GM19452 (cell line): ENCODE measurements at regions not wholly inside any gene's neighbourhood (a gene's known extent, or its start where the extent isn't known, plus 50 kb on each side); places are given as distances from the start of the nearest gene placed in this dataset.
"Not testable (repeated sequence)": the region's sequence is repeated elsewhere in the genome, so short reads cannot be mapped to it uniquely, and the experiment has no call there.

Source experiments
- ATAC-seq: cut with Tn5 transposase; IDR thresholded peaks from one replicate; pipeline ENCODE4 v1.9.1; 2021; ENCODE audit not compliant: unreplicated experiment

DNA sequence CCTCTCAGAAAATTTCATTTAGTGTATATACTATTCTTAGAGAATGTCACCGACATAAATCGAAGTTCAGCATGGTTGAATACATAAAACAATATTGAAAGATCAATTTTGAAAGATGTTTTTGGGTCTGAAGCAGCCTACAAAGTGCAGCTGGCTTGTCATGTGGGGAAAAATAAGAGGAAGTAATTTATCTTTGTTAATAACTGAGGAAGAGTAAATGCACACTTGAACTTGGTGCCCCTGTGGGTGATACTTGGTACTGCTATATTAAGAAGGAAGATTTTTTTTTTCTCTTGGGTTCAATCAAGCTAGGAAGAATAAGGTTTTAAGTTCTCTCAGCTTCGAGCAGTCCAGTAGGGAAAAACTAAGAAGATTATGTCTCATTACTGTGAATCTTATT is 661.3 kb downstream of the RPL10L start:
- ATAC-seq: no peak

DNA sequence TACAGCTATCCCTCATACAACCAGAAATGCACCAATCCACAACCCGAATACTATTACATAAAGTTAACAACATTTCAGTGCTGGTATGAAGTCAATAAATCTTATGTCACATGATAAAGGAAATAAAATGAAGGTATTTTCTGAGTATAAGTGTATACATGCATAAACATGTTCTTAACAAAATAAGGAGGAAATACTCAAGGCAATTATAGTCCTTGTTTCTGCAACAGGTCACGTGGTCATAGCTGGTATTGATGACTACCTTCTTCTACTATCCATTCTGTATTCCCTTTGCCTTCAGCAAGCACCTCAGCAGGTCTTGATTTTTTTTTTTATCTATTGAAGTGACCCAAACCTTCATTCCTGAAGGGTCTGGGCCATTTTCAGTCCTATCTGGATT is 675.6 kb downstream of the RPL10L start:
- no peak for ATAC-seq

DNA sequence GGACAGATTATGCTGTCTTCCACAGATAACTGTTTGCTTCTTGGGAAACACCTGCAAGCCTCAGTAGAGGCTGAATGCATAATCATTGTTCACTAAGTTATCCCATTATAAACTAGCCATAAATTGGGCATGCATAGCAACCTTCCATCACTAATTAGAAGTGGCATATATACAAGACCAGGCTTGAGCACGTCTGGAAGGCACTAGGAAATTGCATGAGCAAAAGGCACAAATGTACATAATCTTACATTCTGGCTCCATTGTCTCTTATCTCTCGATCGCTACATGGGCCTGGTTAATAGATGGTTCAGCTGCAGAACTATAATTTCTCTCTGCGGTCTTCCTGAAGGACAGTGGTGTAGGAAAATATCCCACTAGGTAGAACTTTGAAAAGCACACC is 679.2 kb downstream of the RPL10L start:
- ATAC-seq: no peak

DNA sequence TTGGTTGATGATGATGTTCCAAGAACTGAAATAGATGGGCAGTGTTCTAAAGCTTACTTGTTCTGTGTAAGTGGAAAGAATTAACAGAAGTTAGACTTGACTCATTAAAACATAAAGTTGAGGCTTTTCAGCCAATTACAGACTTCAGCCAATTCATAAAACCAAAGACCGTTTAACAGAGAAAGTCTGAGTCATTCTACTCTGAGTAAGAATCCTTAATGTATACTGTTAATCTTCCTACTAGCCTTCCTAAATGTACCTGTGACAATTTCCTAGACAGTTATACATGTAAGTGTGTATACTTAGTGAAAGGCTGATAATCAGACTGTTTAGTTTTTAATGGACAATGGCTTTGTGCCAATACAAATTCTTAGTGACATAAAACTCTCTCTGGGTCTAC is 681.0 kb downstream of the RPL10L start:
- no peak for ATAC-seq

DNA sequence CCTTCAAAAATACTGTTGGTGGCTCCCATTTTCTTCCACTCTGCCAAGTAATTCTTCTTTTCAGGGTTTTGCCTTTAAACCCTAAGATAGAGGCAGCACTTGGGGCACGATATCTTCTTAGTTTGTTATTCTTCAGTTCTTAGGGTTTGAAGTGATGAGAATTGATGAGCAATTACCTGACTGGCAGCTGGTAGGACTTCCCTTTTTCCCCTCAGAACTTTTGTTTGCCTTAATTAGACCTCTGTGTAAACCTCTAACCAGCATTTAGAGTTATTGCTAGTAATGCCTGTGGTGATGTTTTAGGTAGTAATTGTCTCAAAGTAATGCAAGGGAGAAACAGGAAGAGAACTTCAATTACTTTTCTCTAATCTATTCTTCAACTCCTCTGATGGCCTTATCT is 683.5 kb downstream of the RPL10L start:
- no peak for ATAC-seq

DNA sequence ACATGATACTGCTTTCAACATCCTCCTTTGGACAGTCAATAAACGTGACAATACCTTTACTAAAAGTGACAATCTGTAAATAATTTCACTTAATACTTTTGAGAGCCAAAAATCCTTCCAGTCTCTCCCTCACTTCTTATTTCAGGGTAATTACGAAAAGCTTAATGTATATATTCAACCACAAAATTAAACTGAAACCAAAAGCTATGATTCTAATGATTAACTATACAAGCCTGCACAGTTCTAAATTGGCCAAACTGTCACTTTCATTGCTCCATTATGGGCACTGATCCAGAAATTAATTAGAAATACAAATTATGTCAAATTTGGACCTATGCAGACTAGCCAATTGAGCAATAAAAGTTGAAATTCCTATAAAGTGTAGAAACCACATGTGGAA is 696.5 kb upstream of the MIS18BP1 start:
- no peak for ATAC-seq

DNA sequence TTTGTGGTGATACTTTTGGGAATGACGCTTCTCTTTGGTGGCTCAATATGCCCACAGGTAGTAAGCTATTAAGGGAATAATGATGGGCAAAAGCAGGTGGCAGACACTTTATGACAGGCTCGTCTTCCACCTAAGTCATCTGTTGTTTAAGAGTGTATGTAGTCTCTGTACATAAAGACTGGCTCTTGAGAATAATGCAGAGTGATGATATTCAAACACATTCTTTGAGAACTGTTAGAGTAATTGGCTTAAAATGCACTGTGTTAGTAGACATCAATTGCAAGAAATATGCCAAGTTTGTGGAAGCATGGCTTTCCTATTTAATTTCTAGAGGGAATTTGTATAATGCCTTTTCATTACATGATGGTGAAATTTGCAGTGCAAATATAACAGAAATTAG is 694.8 kb upstream of the MIS18BP1 start:
- ATAC-seq: no peak

DNA sequence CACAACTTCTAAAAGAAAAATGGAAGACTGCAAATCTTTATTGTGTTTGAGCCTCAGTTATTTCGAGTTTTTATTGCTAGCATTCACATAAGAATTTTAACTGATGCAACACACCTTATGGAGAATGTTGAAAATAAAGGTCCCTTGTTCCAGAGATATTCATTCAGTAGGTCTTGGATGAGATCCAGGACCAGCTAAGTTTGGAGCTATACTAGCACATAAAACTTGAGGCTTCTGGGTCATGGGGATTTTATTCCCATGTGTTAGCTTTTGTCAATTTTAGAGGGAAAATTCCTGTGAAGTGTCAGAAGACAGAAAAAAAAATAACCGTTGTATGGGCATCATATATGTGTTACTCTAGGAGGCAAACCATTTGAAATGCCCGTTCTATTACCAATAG is 693.2 kb upstream of the MIS18BP1 start:
- no peak for ATAC-seq

DNA sequence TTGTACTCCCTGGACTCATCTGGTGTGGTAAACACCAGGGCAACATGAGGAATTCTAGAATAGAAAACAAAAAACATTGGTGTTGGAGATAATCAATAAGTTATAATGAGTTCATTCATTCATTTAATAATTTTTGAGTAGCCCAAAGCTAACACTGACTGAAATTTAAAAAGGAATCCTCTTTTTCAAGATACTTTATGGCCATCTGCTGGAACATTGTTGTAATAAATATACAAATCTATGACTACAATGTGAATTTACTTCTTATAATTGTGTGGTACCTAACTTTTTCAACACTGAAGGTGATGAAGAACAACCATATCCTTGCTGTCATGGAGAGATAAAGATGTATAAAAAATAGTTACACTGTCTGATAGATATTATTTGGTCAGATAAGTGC is 687.3 kb upstream of the MIS18BP1 start:
- no peak for ATAC-seq

DNA sequence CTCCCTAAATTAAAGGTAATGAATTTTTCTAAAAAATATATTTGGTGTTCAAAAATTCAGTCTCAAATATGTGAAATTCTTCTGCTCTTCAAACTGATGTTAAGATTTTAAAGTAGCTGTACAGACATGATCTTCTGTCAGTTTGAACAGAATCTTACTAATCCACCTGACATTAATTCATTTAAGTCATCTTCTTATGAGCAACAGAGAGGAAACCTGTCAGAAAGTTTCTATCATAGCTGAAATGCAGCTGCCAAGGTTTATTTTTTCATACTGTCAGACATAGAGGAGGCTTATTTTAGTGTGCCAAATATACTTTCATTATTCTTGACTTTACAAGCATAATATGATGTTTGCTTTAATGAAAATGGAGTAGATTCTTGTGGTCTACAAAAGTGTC is 686.6 kb upstream of the MIS18BP1 start:
- no peak for ATAC-seq

DNA sequence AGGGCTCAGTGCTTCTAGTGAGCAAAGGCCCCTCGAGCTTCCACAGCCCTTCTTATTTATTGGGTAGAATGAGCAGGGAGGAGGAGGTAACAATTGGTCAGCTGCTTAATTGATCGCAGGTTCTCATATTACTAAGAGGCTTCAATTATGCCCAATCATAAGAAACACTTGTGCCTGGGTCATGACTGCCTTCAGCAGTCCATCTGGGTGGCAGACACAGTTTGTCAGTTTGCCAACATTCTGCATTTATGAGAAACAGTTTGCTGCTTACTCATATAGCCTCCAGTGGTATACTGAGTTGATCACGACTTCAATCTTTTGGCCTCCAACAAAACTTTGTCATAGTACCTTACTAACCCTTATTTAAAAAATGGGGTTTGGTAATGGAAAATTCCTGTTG is 667.0 kb upstream of the MIS18BP1 start:
- not testable (repeated sequence) for ATAC-seq

DNA sequence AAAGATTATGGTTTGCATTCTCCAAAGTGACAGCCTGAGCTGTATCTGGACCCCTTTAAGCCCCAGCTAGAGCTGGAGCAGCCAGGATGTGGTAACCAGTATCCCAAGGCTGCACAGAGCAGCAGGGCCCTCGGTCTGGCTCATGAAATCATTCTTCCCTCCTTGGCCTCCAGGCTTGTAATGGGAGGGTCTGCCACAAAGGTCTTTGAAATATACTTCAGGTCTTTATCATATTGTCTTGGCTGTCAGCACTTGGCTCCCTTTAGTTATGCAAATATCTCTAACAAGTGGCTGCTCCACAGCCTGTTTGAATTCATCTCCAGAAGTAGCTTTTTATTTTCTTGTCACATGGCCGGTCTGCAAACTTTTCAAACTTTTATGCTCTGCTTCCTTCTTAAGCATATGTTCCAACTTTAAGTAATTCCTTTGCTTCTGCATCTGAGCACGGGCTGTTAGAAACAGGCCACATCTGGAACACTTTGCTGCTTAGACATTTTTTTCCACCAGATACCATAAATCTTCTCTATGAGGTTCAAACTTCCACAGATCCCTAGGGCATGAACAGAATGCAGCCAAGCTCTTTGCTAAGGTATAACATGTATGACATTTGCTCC is 663.4 kb upstream of the MIS18BP1 start:
- no peak for ATAC-seq

DNA sequence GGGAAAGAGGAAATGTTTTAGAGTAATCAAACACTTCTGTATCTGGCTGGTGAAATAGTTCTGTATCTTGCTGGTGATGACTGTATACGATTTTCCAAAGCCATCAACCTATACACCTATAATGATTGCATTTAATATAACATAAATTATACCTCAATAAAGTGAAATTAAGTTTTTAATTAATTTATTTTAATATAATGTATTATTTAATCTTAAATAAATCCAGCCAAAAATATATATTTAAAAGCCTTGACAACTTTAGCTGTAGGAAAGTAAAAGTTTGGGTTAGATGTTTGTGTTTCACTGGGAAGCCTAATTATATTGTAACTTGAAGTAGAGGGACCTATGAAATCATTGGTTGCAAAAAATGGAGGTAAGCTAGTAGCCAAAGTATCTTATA is 654.8 kb upstream of the MIS18BP1 start:
- ATAC-seq: no peak

DNA sequence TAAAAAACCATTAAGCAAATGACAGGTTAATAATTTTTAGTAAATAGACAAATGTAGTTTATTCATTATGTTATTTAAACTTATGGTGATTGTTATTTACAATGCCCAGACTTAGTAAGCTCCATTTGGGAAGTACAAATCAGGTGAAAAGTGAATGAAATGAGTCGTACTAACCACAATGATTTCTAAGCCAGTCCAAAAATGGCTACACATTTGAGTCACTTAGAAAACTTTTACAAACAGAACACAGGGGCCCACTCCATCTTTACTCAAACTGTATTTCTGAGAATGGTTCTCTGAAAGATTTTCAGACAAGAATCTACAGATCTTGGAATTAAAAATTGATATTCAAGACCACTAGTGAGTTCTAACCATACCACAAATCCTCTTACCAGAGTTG is 653.3 kb upstream of the MIS18BP1 start:
- no peak for ATAC-seq

DNA sequence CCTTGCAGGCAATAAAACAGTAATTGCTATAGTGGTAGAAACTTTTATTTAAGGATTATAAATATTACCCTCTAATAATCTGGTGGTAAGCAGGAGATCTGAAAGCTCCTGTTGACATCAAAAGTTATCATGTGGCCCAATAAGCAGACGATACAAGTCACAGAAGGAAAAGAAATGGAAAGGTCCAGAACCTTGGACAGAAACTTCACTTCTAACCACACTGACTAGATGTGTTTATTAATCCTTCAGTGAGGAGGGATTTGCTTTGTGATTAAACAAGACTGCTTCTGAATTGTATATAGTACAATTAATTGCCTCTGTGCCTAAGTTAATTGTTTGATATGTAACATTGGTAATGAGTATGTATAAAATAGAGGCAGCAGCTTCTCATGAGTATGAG is 652.7 kb upstream of the MIS18BP1 start:
- ATAC-seq: no peak

DNA sequence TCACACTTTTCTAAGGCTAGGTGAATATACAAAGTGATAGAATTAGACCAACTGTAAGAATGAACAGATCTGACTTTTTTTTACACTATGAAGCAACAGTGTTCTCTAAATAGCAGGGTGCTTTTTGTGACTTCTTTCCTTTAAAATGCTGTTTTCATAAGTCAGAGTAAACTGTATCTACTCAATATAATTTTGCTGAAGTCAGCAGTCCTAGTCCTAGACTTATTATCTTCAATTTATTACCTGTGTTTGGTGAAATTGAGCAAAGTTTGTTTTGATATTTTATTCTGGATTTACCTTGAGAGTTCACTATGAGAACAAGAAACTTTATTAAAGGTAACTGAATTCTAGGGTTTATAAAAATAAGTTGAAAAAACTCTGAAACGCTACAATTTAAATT is 651.3 kb upstream of the MIS18BP1 start:
- ATAC-seq: no peak

DNA sequence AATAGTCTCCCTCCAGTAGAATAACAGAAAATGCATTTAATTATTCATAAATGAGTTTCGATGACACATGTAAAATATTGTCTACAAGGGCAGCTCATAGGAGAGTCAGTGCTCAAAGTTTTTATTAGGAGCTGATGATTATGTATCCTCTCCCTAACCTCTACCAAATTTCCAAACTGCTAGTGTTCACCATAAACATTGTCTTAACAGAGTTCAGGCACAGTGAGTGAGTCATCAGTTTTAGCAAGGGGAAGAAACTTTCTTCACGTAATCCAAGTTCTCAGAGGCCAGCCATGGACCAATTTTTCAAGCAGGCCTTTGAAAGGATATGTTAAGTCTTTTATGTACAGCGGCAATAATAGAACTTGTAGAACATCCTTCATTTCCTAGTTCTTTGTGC is 649.2 kb upstream of the MIS18BP1 start:
- no peak for ATAC-seq

DNA sequence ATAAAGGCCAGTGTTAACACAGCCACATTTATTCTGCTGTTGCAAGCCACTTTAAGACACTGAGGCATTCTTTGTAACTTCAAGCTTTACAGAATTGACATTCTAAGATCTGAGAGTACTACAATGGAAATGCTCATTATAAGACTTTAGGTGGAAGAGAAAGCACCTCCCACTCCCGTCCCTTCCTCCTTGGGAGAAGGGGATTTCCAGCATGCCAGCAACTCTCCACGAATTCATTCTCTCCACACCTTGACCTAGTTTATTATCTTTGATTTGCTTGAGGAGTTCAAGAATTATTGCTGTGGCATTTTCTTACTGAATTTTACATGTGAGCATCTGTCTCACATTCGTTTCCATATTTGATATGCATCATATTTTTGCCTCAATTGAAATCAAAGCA is 644.4 kb upstream of the MIS18BP1 start:
- ATAC-seq: no peak

DNA sequence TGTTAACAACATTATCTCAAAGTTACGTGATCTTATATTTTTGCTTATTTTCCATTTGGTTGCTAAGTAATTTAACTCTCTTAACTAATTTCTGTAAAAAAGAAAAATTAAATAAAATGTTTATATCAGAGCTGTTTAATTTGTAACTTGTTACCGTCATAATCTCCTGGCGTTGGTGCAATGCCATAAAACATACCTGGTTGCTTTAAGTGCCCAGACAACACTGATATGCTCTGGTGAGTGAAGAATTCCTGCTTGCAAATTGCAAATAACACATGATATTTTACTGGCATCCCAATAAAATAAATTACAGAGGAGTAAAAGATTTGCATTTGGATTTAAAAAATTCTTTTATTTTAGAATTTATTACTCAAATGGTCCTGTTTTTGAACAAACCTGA is 640.1 kb upstream of the MIS18BP1 start:
- no peak for ATAC-seq

DNA sequence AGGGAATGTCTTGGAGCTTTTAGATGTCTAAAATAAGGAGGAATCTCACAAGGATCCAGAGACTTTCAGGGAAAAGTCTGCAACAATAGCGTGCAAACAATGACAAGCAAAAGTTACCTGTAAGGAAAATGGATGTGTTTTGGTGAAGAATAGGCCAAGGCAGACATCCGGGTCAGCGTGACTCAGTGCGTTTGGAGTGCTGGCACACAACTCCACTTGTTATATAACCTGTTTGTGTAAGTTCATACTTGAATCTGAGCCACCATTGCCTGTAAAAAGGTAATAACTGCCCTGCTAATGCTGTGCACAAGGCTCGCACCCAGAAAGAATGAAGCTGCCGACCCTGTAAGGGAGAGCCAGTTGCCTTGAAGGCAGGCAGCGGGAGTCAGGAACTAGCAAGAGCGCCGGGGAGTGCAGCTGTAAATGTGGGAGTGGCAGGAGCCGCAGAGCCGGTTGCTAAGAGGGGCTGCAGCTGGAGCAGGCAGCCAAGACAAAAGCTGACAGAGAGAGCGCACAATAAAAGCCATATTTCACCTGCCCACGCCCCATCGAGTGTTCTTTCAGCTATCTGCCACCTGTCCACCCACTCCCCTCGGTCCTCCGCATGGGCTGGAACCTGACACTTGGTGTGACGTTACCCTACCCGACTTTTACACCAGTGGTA is 638.5 kb upstream of the MIS18BP1 start:
- no peak for ATAC-seq

DNA sequence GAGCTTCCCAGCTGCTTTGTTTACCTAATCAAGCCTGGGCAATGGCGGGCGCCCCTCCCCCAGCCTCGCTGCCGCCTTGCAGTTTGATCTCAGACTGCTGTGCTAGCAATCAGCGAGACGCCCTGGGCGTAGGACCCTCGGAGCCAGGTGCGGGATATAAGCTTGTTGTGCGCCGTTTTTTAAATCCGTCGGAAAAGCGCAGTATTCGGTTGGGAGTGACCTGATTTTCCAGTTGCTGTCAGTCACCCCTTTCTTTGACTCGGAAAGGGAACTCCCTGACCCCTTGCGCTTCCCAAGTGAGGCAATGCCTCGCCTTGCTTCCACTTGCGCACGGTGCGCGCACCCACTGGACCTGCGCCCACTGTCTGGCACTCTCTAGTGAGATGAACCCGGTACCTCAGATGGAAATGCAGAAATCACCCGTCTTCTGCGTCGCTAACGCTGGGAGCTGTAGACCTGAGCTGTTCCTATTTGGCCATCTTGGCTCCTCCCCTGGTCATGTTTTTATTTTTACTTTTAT is 635.8 kb upstream of the MIS18BP1 start:
- not testable (repeated sequence) for ATAC-seq

DNA sequence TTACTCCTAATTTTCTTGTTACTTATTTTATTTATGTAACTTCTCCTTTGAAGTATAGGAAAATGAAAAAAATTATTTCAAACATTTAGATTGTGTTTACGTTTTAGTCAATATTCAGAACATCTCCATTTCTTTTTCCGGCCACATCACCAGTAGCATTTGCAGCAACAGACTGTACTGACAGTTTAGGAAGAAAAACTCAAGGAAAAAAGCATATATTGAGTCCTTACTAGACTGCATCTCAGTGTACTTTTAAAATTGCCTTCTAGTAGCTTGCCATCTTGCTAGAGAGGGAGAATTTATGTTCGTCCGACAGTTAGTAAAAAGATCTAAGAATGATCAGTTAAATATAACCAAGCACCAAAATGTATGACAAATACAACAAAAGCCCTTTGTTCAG is 625.0 kb upstream of the MIS18BP1 start:
- ATAC-seq: no peak

DNA sequence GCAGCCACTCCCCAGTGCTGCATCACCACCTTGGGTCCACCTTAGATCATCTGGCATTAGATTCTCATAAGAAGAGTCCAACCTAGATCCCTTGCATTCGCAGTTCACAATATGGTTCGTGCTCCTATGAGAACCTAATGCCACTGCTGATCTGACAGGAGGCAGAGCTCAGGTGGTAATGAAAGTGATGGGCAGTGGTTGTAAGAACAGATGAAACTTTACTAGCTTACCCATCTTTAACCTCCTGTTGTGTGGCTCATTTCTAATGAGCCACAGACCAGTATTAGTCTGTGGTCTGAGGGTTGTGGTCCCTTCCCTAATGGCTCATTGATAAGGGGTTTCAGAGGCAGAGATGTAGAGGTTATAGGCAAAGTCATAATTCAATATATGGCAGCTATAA is 615.9 kb upstream of the MIS18BP1 start:
- ATAC-seq: no peak
